BE2C (cell line): ENCODE measurements at regions not wholly inside any gene's neighbourhood (a gene's known extent, or its start where the extent isn't known, plus 50 kb on each side); places are given as distances from the start of the nearest gene placed in this dataset.

Experiments
- DNase-seq: peaks from one replicate; pipeline ENCODE4 v3.0.0-alpha.2; 2020
- H3K27me3 ChIP-seq: fragments of 250-450 bp; sonication (Bioruptor Pico); 2 replicates; pipeline ENCODE4 v1.5.1; 2020; ENCODE audit warnings: mild to moderate bottlenecking
- H3K36me3 ChIP-seq: fragments of 250-450 bp; sonication (Bioruptor Pico); 2 replicates; pipeline ENCODE4 v1.5.1; 2020; ENCODE audit warnings: mild to moderate bottlenecking
- H3K4me1 ChIP-seq: fragments of 250-450 bp; sonication (Bioruptor Pico); 2 replicates; pipeline ENCODE4 v1.5.1; 2020
- H3K4me3 ChIP-seq: 2 replicates; pipeline ENCODE4 v1.5.1; 2011; ENCODE audit warnings: low read depth, low read length
- H3K9me3 ChIP-seq: fragments of 250-450 bp; sonication (Bioruptor Pico); 2 replicates; pipeline ENCODE4 v1.5.1; 2020
- TF ChIP-seq, protein P1 (sequence below): IDR thresholded peaks from 2 replicates; pipeline ENCODE4 v1.5.1; 2012; ENCODE audit warnings: mild to moderate bottlenecking, low read depth, low read length

DNA sequence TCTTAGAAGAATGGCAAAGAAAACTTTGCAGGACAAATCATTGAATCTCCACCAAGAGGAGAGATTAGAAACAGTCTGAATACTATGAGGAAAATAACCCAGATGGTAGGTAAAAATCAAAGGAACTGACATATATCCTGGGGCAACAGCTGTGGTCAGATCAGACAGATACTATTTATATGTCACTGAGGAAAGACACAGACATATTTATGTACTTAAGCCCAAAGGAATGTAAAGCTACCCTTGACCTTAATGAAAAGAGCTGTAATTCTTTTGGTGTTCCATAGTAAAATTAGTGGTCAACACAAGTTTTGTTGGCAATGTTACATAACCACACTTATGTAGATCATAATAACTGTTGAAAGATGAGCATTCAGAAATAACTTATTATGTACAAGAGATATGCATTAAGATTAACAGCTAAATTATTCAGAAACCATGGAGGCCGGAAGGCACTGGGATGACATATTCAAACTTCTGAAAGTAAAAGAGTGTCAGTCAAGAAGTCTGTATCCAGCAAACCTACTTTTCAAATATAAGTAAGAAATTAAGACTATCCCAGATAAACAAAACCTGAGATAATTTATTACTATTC, 166.1 kb upstream of the SAMSN1 start:
- no peaks in the 10 kb centered on the region for H3K27me3 ChIP-seq
- TF ChIP-seq, protein P1, sequence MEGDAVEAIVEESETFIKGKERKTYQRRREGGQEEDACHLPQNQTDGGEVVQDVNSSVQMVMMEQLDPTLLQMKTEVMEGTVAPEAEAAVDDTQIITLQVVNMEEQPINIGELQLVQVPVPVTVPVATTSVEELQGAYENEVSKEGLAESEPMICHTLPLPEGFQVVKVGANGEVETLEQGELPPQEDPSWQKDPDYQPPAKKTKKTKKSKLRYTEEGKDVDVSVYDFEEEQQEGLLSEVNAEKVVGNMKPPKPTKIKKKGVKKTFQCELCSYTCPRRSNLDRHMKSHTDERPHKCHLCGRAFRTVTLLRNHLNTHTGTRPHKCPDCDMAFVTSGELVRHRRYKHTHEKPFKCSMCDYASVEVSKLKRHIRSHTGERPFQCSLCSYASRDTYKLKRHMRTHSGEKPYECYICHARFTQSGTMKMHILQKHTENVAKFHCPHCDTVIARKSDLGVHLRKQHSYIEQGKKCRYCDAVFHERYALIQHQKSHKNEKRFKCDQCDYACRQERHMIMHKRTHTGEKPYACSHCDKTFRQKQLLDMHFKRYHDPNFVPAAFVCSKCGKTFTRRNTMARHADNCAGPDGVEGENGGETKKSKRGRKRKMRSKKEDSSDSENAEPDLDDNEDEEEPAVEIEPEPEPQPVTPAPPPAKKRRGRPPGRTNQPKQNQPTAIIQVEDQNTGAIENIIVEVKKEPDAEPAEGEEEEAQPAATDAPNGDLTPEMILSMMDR: no peak
- no peaks in the 10 kb centered on the region for H3K36me3 ChIP-seq
- H3K4me1 ChIP-seq: no peaks in the 10 kb centered on the region
- no peaks in the 10 kb centered on the region for H3K9me3 ChIP-seq
- no peak for DNase-seq
- no peak overlapping the region for H3K4me3 ChIP-seq

DNA sequence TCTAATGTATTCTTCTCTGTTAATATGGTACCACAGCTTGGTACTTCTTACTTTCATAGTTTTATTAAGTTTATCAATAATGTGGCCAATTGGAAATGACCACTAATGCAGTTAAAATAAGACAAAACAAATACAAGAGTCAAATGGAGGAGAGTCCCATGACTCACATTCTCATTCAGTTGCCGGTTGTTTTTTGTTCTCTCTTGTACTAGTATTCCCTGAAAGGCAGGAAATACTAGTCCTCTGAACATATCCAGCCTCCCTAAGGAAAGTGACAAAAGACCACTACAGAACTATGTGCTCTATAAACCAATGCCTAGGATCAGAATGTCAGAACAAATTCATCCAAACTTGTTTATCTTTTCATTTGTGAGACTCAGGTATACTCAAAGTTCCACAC, 165.2 kb upstream of the SAMSN1 start:
- Histone ChIP-seq H3K4me3 (no peak overlapping the region), H3K9me3 (no peaks in the 10 kb centered on the region), H3K4me1 (no peaks in the 10 kb centered on the region), H3K36me3 (no peaks in the 10 kb centered on the region), H3K27me3 (no peaks in the 10 kb centered on the region)
- TF ChIP-seq, protein P1: no peak
- no peak for DNase-seq

DNA sequence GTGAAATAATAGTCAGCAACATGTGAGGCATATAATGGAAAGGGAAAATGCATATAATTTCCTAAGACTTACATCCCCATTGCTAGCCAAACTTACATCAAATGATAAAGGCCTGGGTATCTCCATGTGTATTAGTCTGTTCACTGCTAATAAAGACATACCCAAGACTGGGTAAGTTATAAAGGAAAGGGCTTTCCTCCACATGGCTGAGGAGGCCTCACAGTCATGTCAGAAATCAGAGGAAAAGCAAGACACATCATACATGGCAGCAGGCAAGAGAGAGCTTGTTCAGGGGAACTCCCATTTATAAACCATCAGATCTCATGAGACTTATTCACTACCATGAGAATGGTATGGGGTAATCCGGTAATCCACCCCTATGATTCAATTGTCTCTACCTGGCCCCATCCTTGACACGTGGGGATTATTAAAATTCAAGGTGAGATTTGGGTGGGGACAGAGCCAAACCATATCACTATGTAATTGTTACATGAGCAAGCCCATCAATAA, 161.5 kb upstream of the SAMSN1 start:
- H3K4me1 ChIP-seq: no peaks in the 10 kb centered on the region
- no peaks in the 10 kb centered on the region for H3K9me3 ChIP-seq
- no peak for DNase-seq
- H3K27me3 ChIP-seq: no peaks in the 10 kb centered on the region
- TF ChIP-seq, protein P1: no peak
- H3K36me3 ChIP-seq: no peaks in the 10 kb centered on the region
- H3K4me3 ChIP-seq: no peak overlapping the region

DNA sequence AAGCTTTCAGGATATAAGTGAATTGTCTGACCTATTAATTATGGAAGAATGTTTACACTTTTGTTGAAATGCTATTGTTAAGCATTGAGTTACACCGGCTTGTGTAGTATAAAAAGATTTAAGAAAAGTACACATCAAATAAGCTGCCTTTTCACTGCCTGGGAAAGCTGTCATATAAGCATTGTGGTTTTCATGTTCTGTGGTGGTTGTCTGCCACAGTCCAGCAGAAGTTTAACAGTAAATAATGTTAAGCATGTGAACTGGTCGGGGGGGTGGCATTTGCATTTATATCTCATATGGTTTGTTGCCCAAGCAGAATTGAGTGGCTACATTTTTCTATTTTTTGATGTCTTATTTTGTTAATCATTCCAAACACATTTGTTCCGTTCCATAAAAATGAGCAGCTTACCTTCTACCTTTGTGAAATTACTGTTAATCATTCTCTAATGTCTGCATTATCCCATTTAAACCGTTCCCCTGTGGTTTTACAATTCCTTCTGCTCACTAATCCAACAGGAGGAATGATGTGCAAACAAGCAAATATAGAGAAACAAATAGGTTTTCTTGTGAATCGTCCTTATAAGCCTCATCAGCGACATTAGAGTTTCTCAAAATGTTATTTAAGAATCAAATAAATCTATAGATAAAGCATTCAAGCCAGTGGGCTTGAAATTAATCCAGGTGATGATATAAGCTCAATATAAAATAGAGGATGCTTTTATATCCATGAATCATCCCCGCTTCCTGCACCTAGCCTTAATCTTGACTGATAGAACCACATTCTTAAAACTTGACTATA, 160.8 kb upstream of the SAMSN1 start:
- Histone ChIP-seq H3K4me3 (no peak overlapping the region), H3K9me3 (no peaks in the 10 kb centered on the region), H3K27me3 (no peaks in the 10 kb centered on the region), H3K4me1 (no peaks in the 10 kb centered on the region), H3K36me3 (no peaks in the 10 kb centered on the region)
- TF ChIP-seq, protein P1: no peak
- no peak for DNase-seq

DNA sequence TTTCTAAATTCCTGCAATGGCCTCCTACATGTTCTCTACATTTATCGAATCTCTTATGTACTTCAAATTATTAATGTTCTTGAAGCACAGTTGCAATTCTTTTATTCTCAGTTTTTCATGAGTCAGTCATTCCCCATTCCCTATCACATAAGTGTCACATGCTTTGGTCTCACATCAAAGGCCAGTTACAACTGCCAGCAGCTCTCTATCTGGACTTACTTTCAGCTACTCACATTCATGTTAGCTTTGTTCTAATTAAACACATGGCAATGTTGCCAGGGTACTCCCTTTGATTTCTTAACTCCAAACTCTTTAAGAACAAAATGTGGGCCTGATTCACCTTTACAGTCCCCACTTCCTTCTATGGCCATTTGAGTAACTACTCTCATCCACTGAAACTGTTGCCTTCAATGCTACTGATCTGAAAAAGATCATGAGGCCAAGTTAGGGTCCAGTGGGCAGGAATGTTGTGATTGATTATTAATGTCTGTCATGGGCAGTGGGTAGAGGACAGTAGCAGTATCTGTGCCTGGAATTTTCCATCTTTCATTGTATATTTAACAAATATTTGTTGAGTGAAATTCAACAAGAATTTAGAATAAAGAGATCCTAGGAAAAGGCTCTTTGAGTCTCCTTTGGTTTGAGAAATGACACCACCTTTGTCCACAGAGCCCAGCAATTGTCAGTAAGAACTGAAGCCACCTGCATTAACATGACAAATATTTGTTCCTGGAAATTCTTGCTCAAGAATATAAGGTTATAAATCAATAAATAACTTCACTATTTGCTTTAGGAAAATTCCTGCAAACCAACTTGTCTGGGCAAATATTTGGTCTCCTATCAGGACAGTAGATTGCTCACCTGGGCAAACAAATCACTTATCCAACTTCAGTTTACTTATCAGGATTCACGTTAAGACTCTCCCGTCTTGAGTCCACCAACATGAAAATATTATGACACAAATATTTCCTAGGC, 153.6 kb upstream of the SAMSN1 start:
- Histone ChIP-seq H3K27me3 (no peaks in the 10 kb centered on the region), H3K4me3 (no peak overlapping the region), H3K4me1 (no peaks in the 10 kb centered on the region), H3K9me3 (no peaks in the 10 kb centered on the region), H3K36me3 (no peaks in the 10 kb centered on the region)
- TF ChIP-seq, protein P1: no peak
- no peak for DNase-seq
